ENCODE measurements at regions not wholly inside any gene's neighbourhood (a gene's known extent, or its start where the extent isn't known, plus 50 kb on each side); places are given as distances from the start of the nearest gene placed in this dataset.

- POLR2A ChIA-PET (ENCODE audit: unreplicated experiment), result no interaction called here
- BruUV-seq (replicated peaks), result no TSS peak
- no peaks in the 10 kb centered on the region for H3K36me3 ChIP-seq (ENCODE audit: low read depth)
These were observed 339.5 kb downstream of the GPAT3 start for GRCh38 chr4:83875437-83875836.

GRCh38 chr4:83873996-83874395 is 338.1 kb downstream of the GPAT3 start:
- no peaks in the 10 kb centered on the region for H3K36me3 ChIP-seq (ENCODE audit: low read depth)
- CTCF ChIA-PET, result no interaction called here
- no peak overlapping the region for H2AFZ ChIP-seq
- H3K79me2 ChIP-seq (ENCODE audit: low read depth), result no peaks in the 10 kb centered on the region
- no peaks in the 10 kb centered on the region for H3K27me3 ChIP-seq (ENCODE audit: insufficient read depth, low read depth)
- POLR2A ChIA-PET (ENCODE audit: unreplicated experiment), result interaction anchor here (0.7 kb wide), 1 partner anchor 56 kb away, joined by 3 read pairs; no protein-coding TSS in a partner anchor
- no peaks in the 10 kb centered on the region for H4K20me1 ChIP-seq (ENCODE audit: insufficient read depth)
- H3K4me1 ChIP-seq (replicated peaks; ENCODE audit: insufficient read depth), result no peaks in the 10 kb centered on the region
- TF ChIP-seq EZH2 (IDR thresholded peaks at IDR 0.05; ENCODE audit: low read depth) (no peak), CTCF (conservative IDR thresholded peaks at IDR 0.05) (no peak)
- H3K4me2 ChIP-seq, result no peak overlapping the region
- no peak overlapping the region for H3K27ac ChIP-seq
- H3K9me2 ChIP-seq (ENCODE audit: insufficient read depth), result no peaks in the 10 kb centered on the region
- intact Hi-C loops (cut with micrococcal nuclease; ENCODE audit: unreplicated experiment), result no loop called here
- DNase-seq, result no peak
- H3K4me3 ChIP-seq, result no peak overlapping the region
- H3K9me3 ChIP-seq (ENCODE audit: insufficient read depth, low read depth), result no peaks in the 10 kb centered on the region
- no TSS peak for BruUV-seq (replicated peaks)
- H3F3A ChIP-seq (ENCODE audit: insufficient read depth, low read depth), result no peaks in the 10 kb centered on the region

More at GRCh38 chr4:83875437-83875836, 339.5 kb downstream of the GPAT3 start:
- H3K4me2 ChIP-seq, result no peak overlapping the region
- no peaks in the 10 kb centered on the region for H3K9me3 ChIP-seq (ENCODE audit: insufficient read depth, low read depth)
- TF ChIP-seq CTCF (conservative IDR thresholded peaks at IDR 0.05) (no peak), EZH2 (IDR thresholded peaks at IDR 0.05; ENCODE audit: low read depth) (no peak)
- CTCF ChIA-PET, result no interaction called here
- H3F3A ChIP-seq (ENCODE audit: insufficient read depth, low read depth), result no peaks in the 10 kb centered on the region
- H3K4me1 ChIP-seq (replicated peaks; ENCODE audit: insufficient read depth), result no peaks in the 10 kb centered on the region
- H3K27me3 ChIP-seq (ENCODE audit: insufficient read depth, low read depth), result no peaks in the 10 kb centered on the region
- DNase-seq, result no peak
- no peak overlapping the region for H3K4me3 ChIP-seq
- no peaks in the 10 kb centered on the region for H3K79me2 ChIP-seq (ENCODE audit: low read depth)
- H2AFZ ChIP-seq, result no peak overlapping the region
- intact Hi-C loops (cut with micrococcal nuclease; ENCODE audit: unreplicated experiment), result no loop called here
- H3K27ac ChIP-seq, result no peak overlapping the region
- H4K20me1 ChIP-seq (ENCODE audit: insufficient read depth), result no peaks in the 10 kb centered on the region
- no peaks in the 10 kb centered on the region for H3K9me2 ChIP-seq (ENCODE audit: insufficient read depth)

GRCh38 chr4:83870328-83870950 is 334.5 kb downstream of the GPAT3 start:
- TF ChIP-seq EZH2 (IDR thresholded peaks at IDR 0.05; ENCODE audit: low read depth), result no peak
- no peak for TF ChIP-seq CTCF (conservative IDR thresholded peaks at IDR 0.05)
- ChIA-PET CTCF (no interaction called here), POLR2A (ENCODE audit: unreplicated experiment) (no interaction called here)
- Histone ChIP-seq H3K4me3 (no peak overlapping the region), H2AFZ (no peak overlapping the region), H3K9me3 (ENCODE audit: insufficient read depth, low read depth) (no peaks in the 10 kb centered on the region), H3K27me3 (ENCODE audit: insufficient read depth, low read depth) (no peaks in the 10 kb centered on the region), H3F3A (ENCODE audit: insufficient read depth, low read depth) (no peaks in the 10 kb centered on the region), H3K4me2 (no peak overlapping the region), H3K79me2 (ENCODE audit: low read depth) (no peaks in the 10 kb centered on the region), H3K4me1 (replicated peaks; ENCODE audit: insufficient read depth) (no peaks in the 10 kb centered on the region), H3K36me3 (ENCODE audit: low read depth) (no peaks in the 10 kb centered on the region), H3K27ac (no peak overlapping the region), H3K9me2 (ENCODE audit: insufficient read depth) (no peaks in the 10 kb centered on the region), H4K20me1 (ENCODE audit: insufficient read depth) (no peaks in the 10 kb centered on the region)
- no TSS peak for BruUV-seq (replicated peaks)
- DNase-seq, result no peak
- intact Hi-C loops (cut with micrococcal nuclease; ENCODE audit: unreplicated experiment), result no loop called here
